ENCODE measurements at regions not wholly inside any gene's neighbourhood (a gene's known extent, or its start where the extent isn't known, plus 50 kb on each side); places are given as distances from the start of the nearest gene placed in this dataset.
"Not testable (repeated sequence)": the region's sequence is repeated elsewhere in the genome, so short reads cannot be mapped to it uniquely, and the experiment has no call there.

DNA sequence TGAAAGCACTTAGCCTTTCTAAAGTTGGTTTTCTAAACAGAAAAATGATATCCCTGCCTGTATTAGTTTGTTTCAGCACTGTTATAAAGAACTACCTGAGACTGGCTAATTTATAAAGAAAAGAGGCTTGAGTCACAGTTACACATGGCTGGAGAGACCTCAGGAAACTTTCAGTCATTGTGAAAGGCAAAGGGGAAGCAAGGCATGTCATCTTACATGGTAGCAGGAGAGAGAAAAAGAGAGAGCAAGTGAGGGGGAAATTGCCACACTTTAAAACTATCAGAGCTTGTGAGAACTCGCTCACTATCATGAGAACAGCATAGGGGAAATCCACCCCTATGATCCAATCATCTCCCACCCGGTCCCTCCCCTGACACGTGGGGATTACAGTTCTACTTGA is 64.9 kb downstream of the FAM170A start:
- DNase-seq (ENCODE audit: low read depth): no peak

DNA sequence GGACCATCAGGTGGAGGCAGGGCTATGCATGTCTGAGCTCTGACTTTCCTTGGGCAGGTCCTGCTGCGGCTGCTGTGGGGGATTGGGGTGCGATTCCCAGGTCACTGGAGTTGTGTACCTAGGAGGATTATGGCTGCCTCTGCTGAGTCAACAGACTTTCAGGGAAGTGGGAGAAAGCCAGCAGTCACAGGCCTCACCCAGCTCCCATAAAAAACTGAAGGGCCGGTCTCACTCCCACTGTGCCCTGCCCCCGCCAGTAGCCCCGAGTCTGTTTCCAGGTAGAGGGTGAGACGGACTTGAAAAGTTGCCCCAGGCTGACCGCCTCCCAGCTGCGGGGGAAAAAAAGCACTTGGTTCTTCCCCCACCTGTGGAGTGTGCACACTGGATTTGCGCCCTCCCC is 76.7 kb downstream of the FAM170A start:
- no peak for DNase-seq (ENCODE audit: low read depth)

GRCh38 chr5:119708076-119708790 is 78.9 kb downstream of the FAM170A start:
- no peak for DNase-seq (ENCODE audit: low read depth)

DNA sequence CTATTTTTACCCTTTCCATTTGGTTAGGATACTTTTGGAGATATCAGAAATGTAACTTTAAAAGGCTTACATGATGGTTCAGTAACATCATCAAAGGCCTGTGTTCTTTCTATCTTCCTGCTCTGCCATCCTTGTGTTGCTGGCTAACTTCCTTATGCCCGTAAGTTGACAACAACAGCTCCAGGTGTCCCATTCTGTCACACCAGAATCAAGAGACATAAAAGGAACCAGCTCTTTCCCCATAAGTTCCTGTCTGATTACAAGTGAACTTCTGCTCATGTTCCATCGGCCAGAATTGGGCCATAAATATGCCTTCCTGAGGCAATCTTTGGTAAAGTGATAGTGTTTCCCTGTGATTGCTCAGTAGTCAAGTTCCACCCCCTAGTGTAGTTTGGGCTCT is 92.4 kb downstream of the FAM170A start:
- DNase-seq (ENCODE audit: low read depth): no peak

DNA sequence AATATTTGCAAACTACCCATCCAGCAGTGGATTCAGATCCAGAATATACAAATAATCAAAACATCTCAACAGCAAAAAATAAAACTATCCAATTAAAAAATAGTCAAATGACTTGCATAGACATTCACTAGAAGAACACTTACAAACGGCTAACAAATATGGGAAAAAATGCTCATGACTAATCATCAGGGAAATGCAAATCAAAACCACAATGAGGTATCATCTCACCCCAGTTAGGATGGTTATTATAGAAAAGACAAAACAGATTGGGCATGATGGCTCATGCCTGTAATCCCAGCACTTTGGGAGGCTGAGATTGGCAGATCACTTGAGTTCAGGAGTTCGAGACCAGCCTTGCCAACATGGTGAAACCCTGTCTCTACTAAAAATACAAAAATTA is 95.9 kb downstream of the FAM170A start:
- DNase-seq (ENCODE audit: low read depth): not testable (repeated sequence)

GRCh38 chr5:119726544-119726943 is 97.2 kb downstream of the FAM170A start:
- no peak for DNase-seq (ENCODE audit: low read depth)

DNA sequence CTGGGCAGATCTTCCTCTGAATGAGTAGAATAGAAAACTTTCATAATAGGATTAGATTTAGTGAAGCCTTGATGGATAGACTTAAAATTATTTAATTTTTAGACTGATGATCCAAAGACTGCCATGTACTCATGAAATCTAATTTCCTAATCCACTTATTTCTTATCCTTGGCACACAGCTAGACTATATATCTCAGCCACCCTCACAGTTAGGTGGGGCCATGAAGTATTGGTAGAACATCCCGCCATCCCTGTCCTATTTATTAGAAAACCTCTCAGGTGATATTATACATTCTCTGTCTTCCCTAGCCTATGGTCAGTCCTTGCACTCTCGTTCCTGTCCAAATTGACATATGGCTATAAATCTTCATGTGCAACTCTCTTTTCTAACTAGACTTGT is 110.9 kb downstream of the FAM170A start:
- no peak for DNase-seq (ENCODE audit: low read depth)

DNA sequence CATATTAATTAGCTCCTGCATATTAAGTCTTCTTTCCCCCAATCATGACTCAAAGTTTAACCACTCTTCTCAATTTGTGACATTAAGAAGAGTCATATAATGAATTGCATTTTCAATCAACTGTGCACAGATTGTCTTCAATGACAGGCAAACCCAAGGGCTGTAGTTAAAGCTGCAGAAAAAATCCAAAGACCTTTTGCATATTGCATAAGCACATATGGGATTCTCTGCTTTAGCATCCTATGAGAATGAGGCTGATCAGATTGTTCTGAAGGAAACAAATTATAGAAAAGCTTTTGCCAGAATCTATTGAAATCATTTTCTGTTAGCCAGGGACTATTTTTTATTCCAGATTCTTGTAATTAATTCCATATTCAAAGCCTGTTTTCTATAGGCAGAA is 112.3 kb downstream of the FAM170A start:
- no peak for DNase-seq (ENCODE audit: low read depth)

DNA sequence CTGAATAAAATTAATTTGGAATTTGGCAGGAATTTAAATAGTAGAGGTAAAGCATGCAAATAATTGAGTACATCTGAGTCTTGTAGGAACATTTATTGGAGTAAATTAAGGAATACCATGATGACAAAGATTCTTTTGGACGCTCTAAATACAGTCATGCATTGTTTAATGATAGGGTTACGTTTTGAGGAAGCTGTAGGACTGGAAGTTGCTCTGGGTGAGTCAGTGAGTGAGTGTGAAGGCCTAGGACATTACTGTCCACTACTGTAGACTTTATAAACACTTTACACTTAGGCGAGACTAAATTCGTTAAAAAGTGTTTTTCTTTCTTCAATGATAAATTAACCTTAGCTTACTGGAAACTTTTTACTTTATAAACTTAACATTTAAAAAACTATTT is 113.0 kb downstream of the FAM170A start:
- no peak for DNase-seq (ENCODE audit: low read depth)

- DNase-seq (ENCODE audit: low read depth): peak; percentile 60
Measured at GRCh38 chr5:119743927-119744326, 114.6 kb downstream of the FAM170A start.

DNA sequence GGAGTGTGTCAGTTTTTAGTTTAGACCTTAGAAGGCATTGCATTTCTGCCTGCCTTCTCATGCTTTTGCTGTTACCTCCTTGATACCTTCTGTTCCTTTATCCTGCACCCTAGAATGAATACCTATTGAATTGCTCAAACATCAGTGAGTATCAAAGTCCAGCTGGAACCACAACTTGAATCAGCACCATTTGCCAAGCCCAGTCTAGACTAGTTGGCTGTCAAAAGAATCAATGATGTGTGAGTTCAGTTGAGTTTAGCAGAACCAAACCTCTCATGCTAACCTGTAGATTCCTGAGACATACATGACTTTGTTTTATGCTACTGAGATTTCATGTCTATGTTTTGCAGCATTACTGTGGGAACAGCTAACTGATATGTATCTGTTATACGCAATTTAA is 116.6 kb downstream of the FAM170A start:
- no peak for DNase-seq (ENCODE audit: low read depth)

DNA sequence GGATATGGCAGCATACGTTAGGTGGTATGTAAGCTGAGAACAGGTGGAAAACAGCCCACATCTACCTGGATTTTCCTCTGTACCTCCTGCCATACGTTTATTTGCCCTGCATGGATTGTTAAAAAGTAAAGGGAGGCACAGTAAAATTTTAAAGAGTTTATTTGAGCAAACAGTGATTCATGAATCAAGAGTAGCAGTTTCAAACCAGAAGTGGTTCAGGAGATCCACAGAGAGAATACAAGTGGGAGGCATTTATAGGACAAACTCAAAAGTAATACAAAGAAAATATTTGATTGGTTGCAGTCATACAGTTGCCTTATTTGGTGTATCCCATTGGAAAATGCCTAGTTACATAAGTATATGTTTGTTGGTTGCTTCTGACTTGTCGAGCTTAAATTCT is 117.6 kb downstream of the FAM170A start:
- no peak for DNase-seq (ENCODE audit: low read depth)

DNA sequence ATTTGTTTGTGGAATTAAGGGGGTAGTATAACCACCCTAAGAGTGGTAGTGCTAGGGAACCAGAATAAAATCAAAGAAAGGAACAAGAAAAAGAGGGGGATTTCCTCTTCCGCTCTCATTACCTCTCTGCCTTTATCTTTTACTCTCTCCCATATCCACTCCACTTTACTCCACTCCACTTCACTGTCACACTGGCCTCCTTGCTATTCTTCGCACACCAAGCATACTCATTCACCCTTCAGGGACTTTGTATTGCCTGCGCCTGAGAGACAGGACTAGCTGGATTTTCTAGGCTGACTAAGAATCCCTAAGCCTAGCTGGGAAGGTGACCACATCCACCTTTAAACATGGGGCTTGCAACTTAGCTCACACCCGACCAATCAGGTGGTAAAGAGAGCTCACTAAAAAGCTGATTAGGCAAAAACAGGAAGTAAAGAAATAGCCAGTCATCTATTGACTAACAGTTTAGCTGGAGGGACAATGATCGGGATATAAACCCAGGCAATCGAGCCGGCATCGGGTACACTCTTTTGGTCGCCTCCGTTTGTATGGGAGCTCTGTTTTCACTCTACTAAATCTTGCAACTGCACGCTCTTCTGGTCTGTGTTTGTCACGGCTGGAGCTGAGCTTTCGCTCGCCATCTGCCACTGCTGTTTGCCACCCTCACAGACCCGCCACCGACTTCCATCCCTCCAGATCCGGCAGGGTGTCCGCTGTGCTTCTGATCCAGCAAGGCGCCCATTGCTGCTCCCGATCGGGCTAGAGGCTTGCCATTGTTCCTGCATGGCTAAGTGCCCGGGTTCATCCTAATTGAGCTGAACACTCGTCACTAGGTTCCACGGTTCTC is 121.8 kb downstream of the FAM170A start:
- no peak for DNase-seq (ENCODE audit: low read depth)

DNA sequence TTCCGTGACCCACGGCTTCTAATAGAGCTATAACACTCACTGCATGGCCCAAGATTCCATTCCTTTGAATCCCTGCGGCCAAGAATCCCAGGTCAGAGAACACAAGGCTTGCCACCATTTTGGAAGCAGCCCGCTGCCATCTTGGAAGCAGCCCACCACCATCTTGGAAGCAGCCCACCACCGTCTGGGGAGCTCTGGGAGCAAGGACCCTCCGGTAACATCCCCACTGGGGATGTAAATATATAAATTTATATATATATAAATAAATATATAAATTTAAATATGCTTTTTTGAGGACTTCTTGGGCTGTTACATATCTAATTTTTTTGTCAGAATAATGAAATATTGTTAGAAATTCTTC is 122.4 kb downstream of the FAM170A start:
- no peak for DNase-seq (ENCODE audit: low read depth)

- DNase-seq (ENCODE audit: low read depth): no peak
Measured at GRCh38 chr5:119752921-119753886, 123.8 kb downstream of the FAM170A start.

GRCh38 chr5:119754825-119755224 is 125.5 kb downstream of the FAM170A start:
- DNase-seq (ENCODE audit: low read depth): not testable (repeated sequence)

DNA sequence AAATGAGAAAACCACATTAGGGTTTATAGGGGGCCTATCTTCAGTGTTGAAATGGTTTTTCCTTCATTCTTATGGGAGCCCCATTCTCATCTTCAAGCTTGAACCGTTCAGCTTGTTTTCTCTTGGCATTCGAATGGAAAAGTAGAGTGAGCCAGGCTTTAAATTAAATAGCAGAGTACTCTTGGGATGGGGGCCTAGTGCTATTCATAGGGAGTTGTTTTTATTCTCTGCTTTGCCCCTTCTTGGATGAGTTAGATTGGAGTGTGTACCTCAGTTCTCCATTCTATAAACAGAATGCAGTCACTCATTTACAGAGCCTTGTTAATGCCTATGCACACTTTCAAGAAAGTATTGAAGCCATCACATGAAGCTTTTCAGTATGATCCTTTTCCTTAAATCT is 127.9 kb downstream of the FAM170A start:
- no peak for DNase-seq (ENCODE audit: low read depth)

- not testable (repeated sequence) for DNase-seq (ENCODE audit: low read depth)
Measured at GRCh38 chr5:119769695-119770693, 140.6 kb downstream of the FAM170A start.

DNA sequence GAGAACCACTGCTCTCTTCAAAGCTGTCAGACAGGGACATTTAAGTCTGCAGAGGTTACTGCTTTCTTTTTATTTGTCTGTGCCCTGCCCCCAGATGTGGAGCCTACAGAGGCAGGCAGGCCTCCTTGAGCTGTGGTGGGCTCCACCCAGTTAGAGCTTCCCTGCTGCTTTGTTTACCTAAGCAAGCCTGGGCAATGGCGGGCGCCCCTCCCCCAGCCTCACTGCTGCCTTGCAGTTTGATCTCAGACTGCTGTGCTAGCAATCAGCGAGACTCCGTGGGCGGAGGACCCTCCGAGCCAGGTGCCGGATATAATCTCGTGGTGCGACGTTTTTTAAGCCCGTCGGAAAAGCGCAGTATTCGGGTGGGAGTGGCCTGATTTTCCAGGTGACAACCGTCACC is 150.8 kb downstream of the FAM170A start:
- not testable (repeated sequence) for DNase-seq (ENCODE audit: low read depth)

DNA sequence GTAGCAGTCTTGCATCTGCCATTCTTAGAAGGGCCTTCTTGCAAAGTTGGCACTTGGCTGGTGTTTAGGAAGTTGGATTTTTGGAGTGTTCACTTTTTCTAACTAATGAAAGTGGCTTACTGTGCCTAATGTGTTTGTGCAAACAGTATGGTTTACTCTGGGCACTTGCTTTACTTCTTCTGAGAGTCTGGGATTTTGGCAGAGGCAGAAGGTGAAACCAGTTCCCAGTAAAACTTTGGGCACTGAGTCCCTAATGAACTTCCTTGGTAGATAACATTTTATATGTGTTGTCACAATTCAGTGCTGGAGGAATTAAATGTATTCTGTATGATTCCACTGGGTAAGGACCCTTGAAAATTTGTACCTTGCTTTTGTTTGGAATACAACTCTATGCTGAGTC is 155.7 kb downstream of the FAM170A start:
- no peak for DNase-seq (ENCODE audit: low read depth)
